GM06990 (cell line): ENCODE measurements at regions not wholly inside any gene's neighbourhood (a gene's known extent, or its start where the extent isn't known, plus 50 kb on each side); places are given as distances from the start of the nearest gene placed in this dataset.
A peak's percentile ranks its signal among the peaks of the same experiment; 100 is the strongest.

ENCODE experiments used
- DNase-seq: peaks from one replicate; pipeline ENCODE4 v3.0.0-alpha.2; 2011; ENCODE audit not compliant: insufficient read length; ENCODE audit errors: extremely low read depth
- H3K27me3 ChIP-seq: replicated peaks from 2 replicates; pipeline ENCODE4 v1.6.0; 2011; ENCODE audit warnings: low read length; ENCODE audit not compliant: control insufficient read depth, insufficient read depth
- H3K36me3 ChIP-seq: 2 replicates; pipeline ENCODE4 v1.5.1; 2011; ENCODE audit warnings: low read length; ENCODE audit not compliant: control insufficient read depth, insufficient read depth
- H3K4me3 ChIP-seq: replicated peaks from 2 replicates; pipeline ENCODE4 v1.5.1; 2011; ENCODE audit warnings: low read depth, mild to moderate bottlenecking, control low read depth, low read length
- TF ChIP-seq, protein P1 (sequence below): IDR thresholded peaks from 2 replicates; pipeline ENCODE4 v1.5.1; 2011; ENCODE audit warnings: low read length, control low read depth, mild to moderate bottlenecking, inconsistent platforms; ENCODE audit not compliant: insufficient read depth, poor library complexity, severe bottlenecking

GRCh38 chr4:66193487-66193886, 523.2 kb upstream of the EPHA5 start:
- H3K27me3 ChIP-seq, result no peaks in the 10 kb centered on the region
- no peak for DNase-seq
- TF ChIP-seq, protein P1, sequence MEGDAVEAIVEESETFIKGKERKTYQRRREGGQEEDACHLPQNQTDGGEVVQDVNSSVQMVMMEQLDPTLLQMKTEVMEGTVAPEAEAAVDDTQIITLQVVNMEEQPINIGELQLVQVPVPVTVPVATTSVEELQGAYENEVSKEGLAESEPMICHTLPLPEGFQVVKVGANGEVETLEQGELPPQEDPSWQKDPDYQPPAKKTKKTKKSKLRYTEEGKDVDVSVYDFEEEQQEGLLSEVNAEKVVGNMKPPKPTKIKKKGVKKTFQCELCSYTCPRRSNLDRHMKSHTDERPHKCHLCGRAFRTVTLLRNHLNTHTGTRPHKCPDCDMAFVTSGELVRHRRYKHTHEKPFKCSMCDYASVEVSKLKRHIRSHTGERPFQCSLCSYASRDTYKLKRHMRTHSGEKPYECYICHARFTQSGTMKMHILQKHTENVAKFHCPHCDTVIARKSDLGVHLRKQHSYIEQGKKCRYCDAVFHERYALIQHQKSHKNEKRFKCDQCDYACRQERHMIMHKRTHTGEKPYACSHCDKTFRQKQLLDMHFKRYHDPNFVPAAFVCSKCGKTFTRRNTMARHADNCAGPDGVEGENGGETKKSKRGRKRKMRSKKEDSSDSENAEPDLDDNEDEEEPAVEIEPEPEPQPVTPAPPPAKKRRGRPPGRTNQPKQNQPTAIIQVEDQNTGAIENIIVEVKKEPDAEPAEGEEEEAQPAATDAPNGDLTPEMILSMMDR, result no peak

GRCh38 chr4:66187175-66187720, 517.0 kb upstream of the EPHA5 start:
- Histone ChIP-seq H3K4me3 (no peak overlapping the region), H3K36me3 (no peaks in the 10 kb centered on the region), H3K27me3 (no peaks in the 10 kb centered on the region)
- TF ChIP-seq, protein P1, result no peak
- peak; percentile 0 for DNase-seq

More at GRCh38 chr4:66193487-66193886, 523.2 kb upstream of the EPHA5 start:
- Histone ChIP-seq H3K36me3 (no peaks in the 10 kb centered on the region), H3K4me3 (no peak overlapping the region)

GRCh38 chr4:66186095-66186494, 515.8 kb upstream of the EPHA5 start:
- H3K4me3 ChIP-seq, result no peak overlapping the region
- H3K27me3 ChIP-seq, result no peaks in the 10 kb centered on the region
- TF ChIP-seq, protein P1, result no peak
- DNase-seq, result no peak
- no peaks in the 10 kb centered on the region for H3K36me3 ChIP-seq

GRCh38 chr4:66182636-66183035, 512.3 kb upstream of the EPHA5 start:
- DNase-seq, result no peak
- H3K4me3 ChIP-seq, result no peak overlapping the region
- no peaks in the 10 kb centered on the region for H3K27me3 ChIP-seq
- TF ChIP-seq, protein P1, result no peak
- H3K36me3 ChIP-seq, result no peaks in the 10 kb centered on the region

- DNase-seq, result no peak
- TF ChIP-seq, protein P1, result no peak
- Histone ChIP-seq H3K27me3 (no peaks in the 10 kb centered on the region), H3K36me3 (no peaks in the 10 kb centered on the region), H3K4me3 (no peak overlapping the region)
Measured at GRCh38 chr4:66178906-66179305, 508.6 kb upstream of the EPHA5 start.

DNA sequence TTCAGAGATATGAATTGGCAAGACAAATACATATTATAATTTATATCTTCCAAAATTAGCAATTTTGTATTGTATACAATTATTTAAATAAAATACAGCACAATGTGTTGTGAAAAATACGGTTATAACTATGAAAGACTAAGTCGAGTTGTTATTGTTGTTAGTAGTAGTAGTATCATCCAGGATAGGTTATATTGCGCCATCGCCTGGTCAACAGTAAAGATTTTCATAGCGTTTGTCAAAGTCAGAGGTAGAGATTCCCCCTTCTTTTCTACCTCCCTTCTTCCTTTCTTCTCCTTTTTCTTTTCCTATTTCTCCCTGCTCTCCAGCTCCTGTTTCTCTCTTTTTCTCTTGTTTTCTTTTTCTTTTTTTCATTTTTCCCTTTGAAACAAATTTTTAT, 499.1 kb upstream of the EPHA5 start:
- no peak for DNase-seq
- H3K27me3 ChIP-seq, result no peaks in the 10 kb centered on the region

More for the DNA sequence above, 499.1 kb upstream of the EPHA5 start:
- Histone ChIP-seq H3K36me3 (no peaks in the 10 kb centered on the region), H3K4me3 (no peak overlapping the region)
- TF ChIP-seq, protein P1, result no peak
